ENCODE measurements at regions not wholly inside any gene's neighbourhood (a gene's known extent, or its start where the extent isn't known, plus 50 kb on each side); places are given as distances from the start of the nearest gene placed in this dataset.
"Not testable (repeated sequence)": the region's sequence is repeated elsewhere in the genome, so short reads cannot be mapped to it uniquely, and the experiment has no call there.

GRCh38 chr2:59339121-59339836, 1098.2 kb upstream of the FANCL start:
- ATAC-seq (ENCODE audit: low read depth) (no peak), DNase-seq (no peak)
- intact Hi-C loops (cut with micrococcal nuclease), result no loop called here
- Histone ChIP-seq H3K79me2 (ENCODE audit: control insufficient read depth, insufficient read depth, low read length) (no peaks in the 10 kb centered on the region), H3K27ac (ENCODE audit: low read length in 2 of 2) (no peak overlapping the region), H3K4me2 (replicated peaks; ENCODE audit: low read depth, low read length, poor library complexity, severe bottlenecking) (no peak overlapping the region), H3K9me3 (ENCODE audit: control extremely low read depth in 1 of 3, control insufficient read depth in 2 of 3, insufficient read depth in 1 of 3, low read length in 2 of 3) (no peaks in the 10 kb centered on the region), H4K20me1 (ENCODE audit: control insufficient read depth, insufficient read depth, low read length, poor library complexity, severe bottlenecking) (no peaks in the 10 kb centered on the region), H3K36me3 (replicated peaks in 1 of 2; ENCODE audit: control extremely low read depth in 1 of 2, control insufficient read depth in 1 of 2, extremely low read depth in 1 of 2, insufficient read depth in 2 of 2, low read length in 1 of 2) (no peaks in the 10 kb centered on the region), H2AFZ (ENCODE audit: insufficient read depth, low read depth, low read length, poor library complexity, severe bottlenecking) (no peak overlapping the region), H3K4me3 (ENCODE audit: control extremely low read depth in 1 of 5, extremely low read depth in 1 of 5, insufficient read depth in 1 of 5, low read depth in 2 of 5, low read length in 4 of 5) (no peak overlapping the region), H3K4me1 (ENCODE audit: control insufficient read depth in 2 of 2, insufficient read depth in 2 of 2, low read length in 2 of 2) (no peaks in the 10 kb centered on the region), H3K27me3 (replicated peaks in 1 of 4; ENCODE audit: control extremely low read depth in 1 of 4, control insufficient read depth in 3 of 4, insufficient read depth in 4 of 4, low read length in 3 of 4) (peaks cover 0 to 3% (median under 1%) of the 10 kb centered on the region in 4 experiments), H3K9ac (ENCODE audit: low read length) (no peak overlapping the region)
- H3K4me3 Mint-ChIP-seq, result no peak overlapping the region
- H3K9me3 Mint-ChIP-seq (ENCODE audit: insufficient read depth), result no peaks in the 10 kb centered on the region
- CTCF ChIA-PET, result interaction anchor here (0.8 kb wide), 1 partner anchor 314 kb away, joined by 3 read pairs; no protein-coding TSS in a partner anchor
- no peak for TF ChIP-seq EZH2 (IDR thresholded peaks at IDR 0.05; ENCODE audit: borderline replicate concordance, insufficient read depth, low read depth, low read length, poor library complexity, severe bottlenecking)
- no peak for TF ChIP-seq CTCF (IDR thresholded peaks at IDR 0.05)
- WGBS (ENCODE audit: insufficient coverage), result 81% methylated on average over 5 of the region's 8 CpGs
- POLR2A ChIA-PET, result no interaction called here
- H3K4me1 Mint-ChIP-seq, result peaks cover 5% of the 10 kb centered on the region
- H3K27ac Mint-ChIP-seq, result no peak overlapping the region
- H3K27me3 Mint-ChIP-seq, result peaks cover 6% of the 10 kb centered on the region

- Histone ChIP-seq H3K27ac (ENCODE audit: low read length in 2 of 2) (no peak overlapping the region), H3K4me3 (ENCODE audit: control extremely low read depth in 1 of 5, extremely low read depth in 1 of 5, insufficient read depth in 1 of 5, low read depth in 2 of 5, low read length in 4 of 5) (no peak overlapping the region), H3K79me2 (ENCODE audit: control insufficient read depth, insufficient read depth, low read length) (no peaks in the 10 kb centered on the region), H3K4me1 (ENCODE audit: control insufficient read depth in 2 of 2, insufficient read depth in 2 of 2, low read length in 2 of 2) (no peaks in the 10 kb centered on the region), H3K27me3 (replicated peaks in 1 of 4; ENCODE audit: control extremely low read depth in 1 of 4, control insufficient read depth in 3 of 4, insufficient read depth in 4 of 4, low read length in 3 of 4) (no peaks in the 10 kb centered on the region), H4K20me1 (ENCODE audit: control insufficient read depth, insufficient read depth, low read length, poor library complexity, severe bottlenecking) (no peaks in the 10 kb centered on the region), H3K4me2 (replicated peaks; ENCODE audit: low read depth, low read length, poor library complexity, severe bottlenecking) (no peak overlapping the region), H3K9ac (ENCODE audit: low read length) (no peak overlapping the region), H3K36me3 (replicated peaks in 1 of 2; ENCODE audit: control extremely low read depth in 1 of 2, control insufficient read depth in 1 of 2, extremely low read depth in 1 of 2, insufficient read depth in 2 of 2, low read length in 1 of 2) (no peaks in the 10 kb centered on the region), H2AFZ (ENCODE audit: insufficient read depth, low read depth, low read length, poor library complexity, severe bottlenecking) (no peak overlapping the region), H3K9me3 (ENCODE audit: control extremely low read depth in 1 of 3, control insufficient read depth in 2 of 3, insufficient read depth in 1 of 3, low read length in 2 of 3) (peaks cover 0 to 7% (median 0%) of the 10 kb centered on the region in 3 donors)
- no peaks in the 10 kb centered on the region for H3K4me1 Mint-ChIP-seq
- no peak for ATAC-seq (ENCODE audit: low read depth)
- peaks cover 3% of the 10 kb centered on the region for H3K27me3 Mint-ChIP-seq
- no peak overlapping the region for H3K4me3 Mint-ChIP-seq
- WGBS (ENCODE audit: insufficient coverage), result no CpG with 5 or more reads among the region's 4 CpGs
- H3K27ac Mint-ChIP-seq, result no peak overlapping the region
- TF ChIP-seq EZH2 (IDR thresholded peaks at IDR 0.05; ENCODE audit: borderline replicate concordance, insufficient read depth, low read depth, low read length, poor library complexity, severe bottlenecking) (no peak), CTCF (IDR thresholded peaks at IDR 0.05) (no peak)
- POLR2A ChIA-PET, result no interaction called here
- H3K9me3 Mint-ChIP-seq (ENCODE audit: insufficient read depth), result peaks cover 8% of the 10 kb centered on the region
- no peak for DNase-seq
- intact Hi-C loops (cut with micrococcal nuclease), result no loop called here
- CTCF ChIA-PET, result interaction anchor here (0.6 kb wide), 1 partner anchor 12 kb away, joined by 6 read pairs; no protein-coding TSS in a partner anchor
Observed at GRCh38 chr2:59333007-59333406, 1091.9 kb upstream of the FANCL start.

- H3K4me1 ChIP-seq (ENCODE audit: control insufficient read depth in 2 of 2, insufficient read depth in 2 of 2, low read length in 2 of 2); POLR2A ChIA-PET; H3K27me3 ChIP-seq (replicated peaks in 1 of 4; ENCODE audit: control extremely low read depth in 1 of 4, control insufficient read depth in 3 of 4, insufficient read depth in 4 of 4, low read length in 3 of 4); H3K36me3 ChIP-seq (replicated peaks in 1 of 2; ENCODE audit: control extremely low read depth in 1 of 2, control insufficient read depth in 1 of 2, extremely low read depth in 1 of 2, insufficient read depth in 2 of 2, low read length in 1 of 2); H3K4me2 ChIP-seq (replicated peaks; ENCODE audit: low read depth, low read length, poor library complexity, severe bottlenecking); H3K9me3 ChIP-seq (ENCODE audit: control extremely low read depth in 1 of 3, control insufficient read depth in 2 of 3, insufficient read depth in 1 of 3, low read length in 2 of 3); H3K27ac Mint-ChIP-seq; H3K4me3 Mint-ChIP-seq; H4K20me1 ChIP-seq (ENCODE audit: control insufficient read depth, insufficient read depth, low read length, poor library complexity, severe bottlenecking); H3K9me3 Mint-ChIP-seq (ENCODE audit: insufficient read depth); H3K79me2 ChIP-seq (ENCODE audit: control insufficient read depth, insufficient read depth, low read length); H2AFZ ChIP-seq (ENCODE audit: insufficient read depth, low read depth, low read length, poor library complexity, severe bottlenecking); DNase-seq; H3K4me1 Mint-ChIP-seq; intact Hi-C loops (cut with micrococcal nuclease); H3K27ac ChIP-seq (ENCODE audit: low read length in 2 of 2); H3K9ac ChIP-seq (ENCODE audit: low read length); H3K4me3 ChIP-seq (ENCODE audit: control extremely low read depth in 1 of 5, extremely low read depth in 1 of 5, insufficient read depth in 1 of 5, low read depth in 2 of 5, low read length in 4 of 5); CTCF ChIA-PET; ATAC-seq (ENCODE audit: low read depth): not testable (repeated sequence)
- peaks cover 10% of the 10 kb centered on the region for H3K27me3 Mint-ChIP-seq
- WGBS (ENCODE audit: insufficient coverage), result 76% methylated on average over 11 of the region's 14 CpGs
Observed at GRCh38 chr2:59326581-59327365, 1085.6 kb upstream of the FANCL start.
